NCI-H510A (cell line): ENCODE measurements at regions not wholly inside any gene's neighbourhood (a gene's known extent, or its start where the extent isn't known, plus 50 kb on each side); places are given as distances from the start of the nearest gene placed in this dataset.
"Not testable (repeated sequence)": the region's sequence is repeated elsewhere in the genome, so short reads cannot be mapped to it uniquely, and the experiment has no call there.

Experiments
- DNase-seq: peaks from one replicate; lab custom pipeline; 2025; lab: John Stamatoyannopoulos, UW

DNA sequence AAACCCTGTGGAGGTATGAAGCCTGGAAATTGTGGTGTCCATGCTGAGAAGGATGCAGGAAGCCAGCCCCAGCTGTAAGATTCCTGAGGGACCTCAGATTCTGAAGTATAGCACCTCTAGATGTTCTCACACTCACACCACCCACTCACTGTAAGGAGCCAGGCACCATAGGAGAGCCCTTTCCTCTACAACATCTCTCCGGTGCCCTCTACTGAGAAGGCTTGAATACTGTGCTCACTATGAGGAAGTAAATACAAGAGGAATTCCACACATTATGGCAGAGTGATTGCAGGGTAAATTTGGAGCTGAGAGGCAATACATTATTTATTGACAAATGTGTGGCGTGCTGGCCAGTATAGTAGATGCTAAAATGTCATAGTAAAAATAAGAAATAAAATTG lies 2414.0 kb upstream of the PCDH20 start:
- DNase-seq: not testable (repeated sequence)

DNA sequence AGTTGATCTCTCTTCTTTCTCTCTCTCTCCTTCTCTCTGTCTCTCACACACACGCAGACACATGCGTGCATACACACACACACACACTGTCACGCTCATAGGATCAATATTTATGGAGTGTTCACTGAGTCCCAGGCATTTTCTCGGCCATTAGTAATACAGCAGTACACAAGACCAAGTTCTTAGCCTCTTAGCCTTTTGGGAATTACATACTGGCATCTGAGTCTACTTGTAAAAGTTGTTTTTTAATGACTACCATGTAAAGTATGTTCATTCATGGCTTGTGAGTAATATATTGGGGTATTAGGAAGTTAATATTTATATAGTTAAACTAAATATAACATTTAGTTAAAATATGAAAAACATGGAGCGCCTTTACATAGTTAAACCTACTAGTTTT lies 2406.1 kb upstream of the PCDH20 start:
- DNase-seq: not testable (repeated sequence)

DNA sequence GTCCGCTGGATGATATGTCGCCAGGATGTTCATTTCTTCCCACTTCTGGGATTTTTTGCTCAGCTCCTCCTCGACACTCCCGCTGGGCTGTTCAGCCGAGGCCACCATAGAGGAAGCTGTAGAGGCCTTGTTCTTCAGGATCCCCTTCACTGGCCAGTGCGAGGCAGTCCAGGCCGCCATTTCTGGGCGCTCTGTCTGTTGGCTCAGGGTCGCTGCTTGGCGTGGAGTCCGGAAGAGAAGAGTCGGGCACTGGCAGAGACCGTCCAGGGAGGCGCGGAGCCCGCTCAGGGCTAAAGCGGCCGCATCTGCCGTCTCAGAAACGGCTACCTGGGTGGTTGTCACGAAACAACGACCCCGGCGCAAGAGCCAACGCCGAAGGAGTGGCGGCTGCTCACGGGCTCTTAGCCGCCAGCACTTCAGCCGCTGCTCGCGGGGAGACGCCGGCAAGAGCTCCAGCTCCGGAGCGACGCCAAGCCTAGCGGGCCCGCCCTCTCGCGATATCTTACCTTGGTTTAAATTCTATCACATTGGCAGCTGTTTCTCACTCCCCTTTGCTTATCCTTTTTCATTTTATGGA lies 2395.9 kb upstream of the PCDH20 start:
- not testable (repeated sequence) for DNase-seq

DNA sequence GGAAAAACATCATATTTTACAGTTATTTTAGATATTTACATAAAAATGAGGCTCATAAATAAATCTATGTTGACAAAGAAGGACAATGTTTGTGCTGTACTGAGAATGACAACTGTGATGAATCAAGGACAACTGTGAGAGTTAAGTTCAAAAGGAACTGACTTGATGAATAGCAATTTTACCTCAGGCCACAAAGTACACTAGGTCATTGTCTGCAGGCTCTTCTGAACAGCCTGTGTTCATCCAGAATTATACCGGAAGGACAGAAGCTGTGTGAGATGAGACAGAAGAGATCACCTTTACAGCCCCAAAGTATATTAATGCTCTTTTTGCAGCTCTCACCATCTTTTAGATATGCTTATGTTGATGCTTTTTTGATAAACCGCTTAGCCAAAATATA lies 2375.5 kb upstream of the PCDH20 start:
- not testable (repeated sequence) for DNase-seq

DNA sequence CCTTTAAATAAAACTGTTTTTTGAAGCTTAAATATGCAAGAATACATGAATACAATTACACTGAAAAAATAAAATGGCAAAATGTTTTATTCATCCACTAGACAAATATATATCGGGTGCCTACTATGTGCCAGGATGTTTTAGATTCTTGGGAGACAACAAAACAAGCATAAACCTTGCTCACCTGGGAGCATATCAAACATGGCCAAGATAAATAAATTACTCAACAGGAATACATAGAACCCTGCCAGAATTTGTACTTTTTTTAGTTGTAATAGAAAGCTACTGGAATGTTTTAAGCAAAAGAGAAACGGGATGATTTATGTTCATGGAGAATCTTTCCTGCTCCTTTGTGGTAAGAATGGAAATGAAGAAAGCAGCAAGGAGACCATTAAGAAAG lies 2358.5 kb upstream of the PCDH20 start:
- DNase-seq: no peak

DNA sequence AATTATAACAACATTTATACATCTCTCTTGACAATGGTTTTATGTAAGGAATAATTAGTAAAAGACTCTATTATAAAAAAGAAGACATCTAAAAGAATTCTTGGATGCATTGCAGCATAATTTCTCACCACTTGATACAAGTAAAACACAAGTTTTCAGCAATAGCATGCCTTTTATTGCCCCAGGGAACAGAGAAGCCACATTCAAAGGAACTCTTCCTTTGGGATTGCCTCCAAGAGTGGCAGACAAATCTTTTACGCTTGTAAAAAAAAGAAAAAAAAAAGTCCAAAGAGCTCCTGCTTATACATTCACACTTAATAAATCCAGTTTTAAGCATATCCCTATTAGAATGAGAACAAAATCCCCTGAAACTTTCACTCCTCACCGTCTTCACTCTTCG lies 2357.8 kb upstream of the PCDH20 start:
- no peak for DNase-seq

DNA sequence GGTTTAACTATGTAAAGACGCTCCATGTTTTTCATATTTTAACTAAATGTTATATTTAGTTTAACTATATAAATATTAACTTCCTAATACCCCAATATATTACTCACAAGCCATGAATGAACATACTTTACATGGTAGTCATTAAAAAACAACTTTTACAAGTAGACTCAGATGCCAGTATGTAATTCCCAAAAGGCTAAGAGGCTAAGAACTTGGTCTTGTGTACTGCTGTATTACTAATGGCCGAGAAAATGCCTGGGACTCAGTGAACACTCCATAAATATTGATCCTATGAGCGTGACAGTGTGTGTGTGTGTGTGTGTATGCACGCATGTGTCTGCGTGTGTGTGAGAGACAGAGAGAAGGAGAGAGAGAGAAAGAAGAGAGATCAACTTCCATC lies 2342.0 kb upstream of the PCDH20 start:
- DNase-seq: not testable (repeated sequence)

DNA sequence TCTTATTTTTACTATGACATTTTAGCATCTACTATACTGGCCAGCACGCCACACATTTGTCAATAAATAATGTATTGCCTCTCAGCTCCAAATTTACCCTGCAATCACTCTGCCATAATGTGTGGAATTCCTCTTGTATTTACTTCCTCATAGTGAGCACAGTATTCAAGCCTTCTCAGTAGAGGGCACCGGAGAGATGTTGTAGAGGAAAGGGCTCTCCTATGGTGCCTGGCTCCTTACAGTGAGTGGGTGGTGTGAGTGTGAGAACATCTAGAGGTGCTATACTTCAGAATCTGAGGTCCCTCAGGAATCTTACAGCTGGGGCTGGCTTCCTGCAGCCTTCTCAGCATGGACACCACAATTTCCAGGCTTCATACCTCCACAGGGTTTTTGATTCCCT lies 2334.2 kb upstream of the PCDH20 start:
- not testable (repeated sequence) for DNase-seq

DNA sequence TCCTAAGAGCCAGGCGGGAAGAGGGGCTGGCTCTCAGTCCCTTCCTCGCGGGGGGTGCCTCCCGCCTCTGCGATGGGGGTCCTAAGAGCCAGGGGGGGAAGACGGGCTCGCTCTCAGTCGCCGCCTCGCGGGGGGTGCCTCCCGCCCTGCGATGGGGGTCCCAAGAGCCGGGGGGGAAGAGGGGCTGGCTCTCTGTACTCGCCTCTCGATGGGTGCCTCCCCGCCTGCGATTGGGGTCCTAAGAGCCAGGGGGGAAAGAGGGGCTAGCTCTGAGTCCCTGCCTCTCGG lies 2326.1 kb upstream of the PCDH20 start:
- DNase-seq: not testable (repeated sequence)

DNA sequence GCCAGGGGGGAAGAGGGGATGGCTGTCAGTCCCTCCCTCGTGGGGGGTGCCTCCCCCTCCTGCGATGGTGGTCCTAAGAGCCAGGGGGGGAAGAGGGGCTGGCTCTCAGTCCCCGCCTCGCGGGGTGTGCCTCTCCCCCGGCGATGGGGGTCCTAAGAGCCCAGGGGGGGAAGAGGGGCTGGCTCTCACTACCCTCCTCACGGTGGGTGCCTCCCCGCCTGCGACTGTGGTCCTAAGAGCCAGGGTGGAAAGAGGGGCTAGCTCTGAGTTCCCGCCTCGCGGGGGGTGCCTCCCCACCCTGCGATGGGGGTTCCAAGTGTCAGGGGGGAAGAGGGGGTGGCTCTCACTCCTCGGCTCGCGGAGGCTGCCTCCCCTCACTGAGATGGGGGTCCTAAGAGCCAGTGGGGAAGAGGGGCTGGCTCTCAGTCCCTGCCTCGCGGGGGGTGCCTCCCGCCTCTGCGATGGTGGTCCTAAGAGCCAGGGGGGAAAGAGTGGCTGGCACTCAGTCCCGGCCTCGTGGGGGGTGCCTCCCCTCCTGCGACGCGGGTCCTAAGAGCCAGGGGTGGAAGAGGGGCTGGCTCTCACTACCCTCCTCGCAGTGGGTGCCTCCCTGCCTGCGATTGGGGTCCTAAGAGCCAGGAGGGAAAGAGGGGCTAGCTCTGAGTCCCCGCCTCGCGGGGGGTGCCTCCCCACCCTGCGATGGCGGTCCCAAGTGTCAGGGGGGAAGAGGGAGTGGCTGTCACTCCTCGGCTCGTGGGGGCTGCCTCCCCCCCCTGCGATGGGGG lies 2325.6 kb upstream of the PCDH20 start:
- no peak for DNase-seq

DNA sequence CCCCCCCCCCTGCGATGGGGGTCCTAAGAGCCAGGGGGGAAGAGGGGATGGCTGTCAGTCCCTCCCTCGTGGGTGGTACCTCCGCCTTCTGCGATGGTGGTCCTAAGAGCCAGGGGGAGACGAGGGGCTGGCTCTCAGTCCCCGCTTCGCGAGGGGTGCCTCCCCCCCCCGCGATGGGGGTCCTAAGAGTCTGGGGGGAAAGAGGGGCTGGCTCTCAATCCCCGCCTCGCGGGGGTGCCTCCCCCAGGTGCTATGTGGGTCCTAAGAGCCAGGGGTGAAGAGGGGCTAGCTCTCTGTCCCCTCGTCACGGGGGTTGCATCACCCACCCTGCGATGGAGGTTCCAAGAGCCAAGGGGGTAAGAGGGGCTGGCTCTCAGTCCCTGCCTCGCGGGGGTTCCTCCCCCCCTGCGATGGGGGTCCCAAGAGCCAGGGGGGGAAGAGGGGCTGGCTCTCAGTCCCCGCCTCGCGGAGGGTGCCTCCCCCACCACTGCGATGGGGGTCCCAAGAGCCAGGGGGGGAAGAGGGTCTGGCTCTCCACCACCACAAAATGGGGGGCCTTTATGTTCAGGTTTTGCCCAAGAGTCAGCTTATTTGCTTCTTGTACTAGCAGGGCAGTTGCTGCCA lies 2323.6 kb upstream of the PCDH20 start:
- not testable (repeated sequence) for DNase-seq

DNA sequence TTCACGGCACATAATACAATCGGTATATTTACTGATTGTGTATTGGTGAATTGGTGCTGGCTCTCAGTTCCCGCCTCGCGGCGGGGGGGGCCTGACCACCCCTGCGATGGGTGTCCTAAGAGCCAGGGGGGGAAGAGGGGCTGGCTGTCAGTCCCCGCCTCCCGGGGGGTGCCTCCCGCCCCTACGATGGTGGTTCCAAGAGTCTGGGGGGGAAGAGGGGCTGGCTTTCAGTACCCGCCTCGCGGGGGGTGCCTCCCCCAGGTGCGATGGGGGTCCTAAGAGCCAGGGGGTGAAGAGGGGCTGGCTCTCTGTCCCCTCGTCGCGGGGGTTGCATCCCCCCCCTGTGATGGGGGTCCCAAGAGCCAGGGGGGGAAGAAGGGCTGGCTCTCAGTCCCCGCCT lies 2321.8 kb upstream of the PCDH20 start:
- DNase-seq: no peak

DNA sequence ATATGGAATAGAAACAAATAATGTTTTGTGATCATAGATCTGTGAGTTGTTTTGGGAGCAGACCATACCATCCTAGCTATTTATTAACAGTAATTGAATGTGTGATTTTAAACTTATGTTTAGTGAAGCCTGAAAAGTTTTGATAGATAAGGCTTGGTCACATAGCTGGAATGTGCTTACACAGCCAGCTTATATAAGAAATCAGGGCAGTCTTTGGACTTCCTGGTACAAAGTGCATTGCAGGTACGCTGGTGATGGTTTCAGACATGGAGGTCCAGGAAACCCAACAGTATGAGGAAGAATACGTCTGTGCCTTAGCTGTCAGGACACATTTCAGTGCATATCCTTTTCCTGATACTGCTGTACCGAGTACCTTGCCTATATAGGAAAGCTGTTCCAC lies 2316.2 kb upstream of the PCDH20 start:
- DNase-seq: no peak

DNA sequence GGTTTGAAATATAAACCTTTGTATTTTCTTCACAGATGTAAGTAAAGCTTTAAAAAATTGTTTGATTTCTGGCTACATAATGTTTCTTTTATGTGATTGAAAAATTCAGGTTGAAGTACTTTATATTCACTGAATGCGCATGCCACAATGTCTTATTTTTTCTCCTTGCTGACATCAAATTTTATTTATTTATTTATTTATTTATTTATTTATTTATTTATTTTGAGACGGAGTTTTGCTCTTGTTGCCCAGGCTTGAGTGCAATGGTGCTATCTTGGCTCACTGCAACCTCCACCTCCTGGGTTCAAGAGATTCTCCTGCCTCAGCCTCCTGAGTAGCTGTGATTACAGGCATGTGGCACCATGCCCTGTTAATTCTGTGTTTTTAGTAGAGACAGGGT lies 2296.5 kb upstream of the PCDH20 start:
- not testable (repeated sequence) for DNase-seq

DNA sequence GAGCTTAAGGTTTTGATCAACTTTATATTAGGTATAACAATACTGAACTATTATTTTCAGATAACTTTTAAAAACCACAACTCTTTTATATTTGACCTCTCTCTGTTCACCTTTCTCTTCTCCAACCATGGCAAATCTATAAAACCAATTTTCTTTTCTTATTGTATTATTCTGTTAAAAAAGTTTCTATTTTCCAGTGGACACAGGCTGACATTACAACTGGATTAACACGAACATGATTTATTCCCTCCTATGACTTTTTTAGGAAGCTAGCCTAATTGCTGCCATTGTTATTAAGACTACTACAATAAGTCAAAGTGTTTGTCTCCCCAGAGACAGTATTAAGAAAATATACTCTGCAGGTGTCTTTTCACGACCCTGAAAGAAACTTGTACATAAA lies 2291.1 kb upstream of the PCDH20 start:
- DNase-seq: no peak

DNA sequence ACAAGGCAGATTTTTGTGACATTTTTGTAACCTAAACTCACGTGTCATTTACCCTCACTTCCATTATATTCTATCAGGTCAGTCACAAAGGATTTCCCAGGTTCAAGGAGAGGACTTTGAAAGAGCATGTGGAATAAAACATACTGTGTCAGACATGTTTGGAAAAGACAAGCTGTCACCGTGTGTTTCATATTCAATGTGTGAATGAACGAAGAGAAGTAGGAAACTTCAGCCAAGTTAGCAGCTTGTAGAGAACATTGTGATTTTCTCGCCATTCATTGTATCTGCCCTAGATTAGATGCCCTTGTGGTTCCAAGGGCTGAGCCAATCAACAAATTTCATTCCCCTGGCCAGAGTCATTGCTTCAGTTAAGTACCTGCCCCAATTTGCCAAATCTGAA lies 2288.9 kb upstream of the PCDH20 start:
- no peak for DNase-seq

DNA sequence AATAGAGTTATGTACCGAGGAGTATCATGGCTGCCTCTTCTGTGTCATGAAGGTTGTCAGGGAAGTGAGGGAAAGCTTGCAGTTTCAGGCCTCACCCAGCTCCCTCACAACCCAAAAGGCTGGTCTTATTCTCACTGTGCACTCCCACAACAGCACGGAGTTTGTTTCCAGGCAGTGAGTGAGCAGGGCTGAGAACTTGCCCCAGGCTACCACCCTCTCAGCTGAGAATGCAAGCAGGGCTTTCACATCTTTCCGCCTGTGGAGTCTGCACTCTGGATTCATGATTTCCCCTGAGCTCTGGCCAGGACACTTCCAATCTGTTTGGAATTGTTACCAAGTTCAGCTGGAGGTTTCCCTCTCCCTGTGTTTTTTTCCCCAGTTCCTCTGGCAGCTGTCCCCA lies 2284.7 kb upstream of the PCDH20 start:
- DNase-seq: no peak

DNA sequence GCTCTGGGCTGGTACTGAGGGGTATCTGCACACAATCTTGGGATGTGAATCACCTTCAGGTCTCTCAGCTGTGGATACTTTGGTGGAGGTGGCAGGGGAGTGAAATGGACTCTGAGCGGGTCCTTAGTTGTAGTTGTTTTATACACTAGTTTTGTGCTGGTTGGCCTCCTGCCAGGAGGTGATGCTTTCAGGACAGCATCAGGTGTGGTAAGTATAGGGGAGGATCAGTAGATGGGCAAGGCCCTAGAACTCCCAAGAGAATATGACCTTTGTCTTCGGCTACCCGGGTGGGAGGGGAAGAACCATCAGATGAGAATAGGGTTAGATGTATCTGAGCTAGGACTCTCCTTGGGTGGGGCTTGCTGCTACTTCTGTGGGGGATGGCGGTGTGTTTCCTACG lies 2284.3 kb upstream of the PCDH20 start:
- DNase-seq: no peak

DNA sequence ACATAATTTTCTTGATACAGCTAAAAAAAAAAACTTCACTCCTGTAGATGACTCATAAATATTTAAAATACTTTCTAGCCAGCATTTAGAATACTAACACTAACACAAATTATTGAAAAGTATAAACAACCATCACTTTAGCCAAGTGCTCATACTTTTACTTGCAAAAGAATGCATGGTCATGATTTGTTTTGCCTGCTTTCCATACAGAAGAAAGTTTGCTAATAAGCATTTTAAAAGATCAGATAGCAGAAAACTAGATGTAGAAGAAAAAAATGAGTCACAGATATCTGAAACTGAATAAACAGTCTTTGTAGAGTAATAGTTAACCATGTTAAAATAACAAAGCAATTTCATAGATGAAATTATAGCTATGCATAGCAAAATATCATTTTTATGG lies 2280.4 kb upstream of the PCDH20 start:
- DNase-seq: no peak

DNA sequence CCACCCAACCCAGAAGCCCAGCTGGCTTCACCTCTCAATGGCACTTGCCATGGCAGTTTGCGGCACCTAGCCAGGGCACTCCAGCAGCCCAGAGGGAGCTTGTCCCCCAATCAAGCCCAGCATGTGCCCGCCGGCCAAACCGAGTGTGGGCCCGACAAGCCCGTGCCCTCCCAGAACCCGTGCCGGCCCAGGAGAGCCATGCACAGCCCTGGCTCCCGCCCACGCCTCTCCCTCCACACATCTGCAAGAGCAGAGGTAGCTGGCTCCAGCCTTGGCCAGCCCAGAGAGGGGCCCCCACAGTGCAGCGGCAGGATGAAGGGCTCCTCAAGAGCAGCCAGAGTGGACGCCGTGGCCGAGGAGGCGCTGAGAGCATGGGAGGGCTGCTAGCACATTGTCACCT lies 2278.0 kb upstream of the PCDH20 start:
- no peak for DNase-seq

DNA sequence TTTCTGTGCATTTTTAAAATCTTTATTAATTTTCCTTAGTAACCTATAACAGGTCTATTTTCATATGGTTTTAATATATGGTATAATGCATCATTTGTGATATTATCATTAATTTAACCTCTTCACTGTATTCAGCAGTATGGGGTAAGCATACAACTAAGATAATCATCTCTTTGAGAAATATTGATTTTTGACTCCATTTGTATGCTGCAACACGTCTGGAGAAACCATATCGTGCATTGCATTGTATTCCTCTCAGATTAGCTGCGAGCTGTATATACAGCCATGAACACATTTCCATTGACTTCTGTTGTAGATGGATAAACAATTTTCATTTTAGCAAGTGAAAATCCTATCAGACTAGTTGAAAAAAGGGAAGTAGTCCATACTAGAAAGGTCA lies 2275.8 kb upstream of the PCDH20 start:
- DNase-seq: no peak

DNA sequence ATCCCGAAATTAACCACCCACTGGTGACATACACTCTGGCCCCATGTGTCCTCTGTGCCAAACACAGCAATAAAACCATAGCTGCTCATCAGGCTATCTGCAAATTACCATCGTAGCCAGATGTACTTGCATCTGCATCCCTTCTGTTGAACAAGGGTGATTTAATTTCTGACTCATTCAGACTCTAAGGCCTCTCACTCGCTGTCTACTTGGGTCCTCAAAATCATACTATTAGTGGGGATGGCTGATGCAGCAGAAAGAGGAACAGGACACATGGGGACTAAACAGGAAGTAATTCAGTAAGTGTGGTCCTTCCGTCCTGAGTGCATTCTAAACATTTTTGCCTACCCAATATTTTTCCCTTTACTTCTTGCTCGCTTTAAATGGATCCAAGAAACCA lies 2275.0 kb upstream of the PCDH20 start:
- no peak for DNase-seq

DNA sequence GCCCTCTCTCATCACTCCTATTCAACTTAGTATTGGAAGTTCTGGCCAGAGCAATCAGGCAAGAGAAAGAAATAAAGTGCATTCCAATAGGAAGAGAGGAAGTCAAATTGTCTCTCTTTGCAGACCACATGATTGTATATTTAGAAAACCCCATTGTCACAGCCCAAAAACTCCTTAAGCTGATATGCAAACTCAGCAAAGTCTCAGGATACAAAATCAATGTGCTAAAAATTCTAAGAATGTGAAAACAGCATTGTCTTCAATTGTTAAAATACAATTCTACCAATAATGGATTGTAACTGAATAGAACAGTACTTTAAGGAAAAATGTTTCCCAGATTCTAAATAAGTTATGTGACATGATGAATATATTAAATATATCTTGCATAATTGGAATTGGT lies 2269.2 kb upstream of the PCDH20 start:
- no peak for DNase-seq

DNA sequence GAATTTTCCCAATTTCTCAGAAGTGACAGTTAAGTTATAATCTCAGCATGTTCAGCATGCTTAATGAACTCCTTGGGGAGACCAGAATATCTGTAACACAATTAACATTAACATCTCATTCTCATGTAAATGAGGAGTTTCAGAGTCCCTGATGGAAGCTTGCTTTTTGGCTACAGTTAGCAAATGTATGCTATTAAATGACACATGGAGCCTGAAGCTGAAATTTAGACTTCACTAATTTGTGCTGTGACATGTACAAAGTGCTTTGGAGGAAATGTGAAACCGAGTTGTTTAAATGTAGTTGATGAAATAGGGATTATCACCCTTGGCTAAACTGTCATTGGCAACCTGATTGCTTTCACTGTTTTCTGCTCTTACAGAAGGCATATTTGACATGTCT lies 2265.1 kb upstream of the PCDH20 start:
- no peak for DNase-seq
